Panc1 (cell line): ENCODE measurements at regions not wholly inside any gene's neighbourhood (a gene's known extent, or its start where the extent isn't known, plus 50 kb on each side); places are given as distances from the start of the nearest gene placed in this dataset.
"Not testable (repeated sequence)": the region's sequence is repeated elsewhere in the genome, so short reads cannot be mapped to it uniquely, and the experiment has no call there.

Experiments
- ATAC-seq: fragments of 200-7000 bp; cut with Tn5 transposase; 2 replicates; pipeline ENCODE4 v1.9.1; 2020; ENCODE audit warnings: mild to moderate bottlenecking, moderate library complexity
- BruUV-seq: library from RNA; stranded (reverse); fragments of 400-500 nt; replicated peaks from 2 replicates; lab custom pipeline; 2021; lab: Mats Ljungman, UMichigan
- CTCF ChIA-PET: fragments of 300-600 bp; sonication (Branson Sonifier 250); formaldehyde crosslinking; loops from one replicate; lab custom pipeline; 2022; ENCODE audit warnings: antibody characterized with exemption; lab: Charles Lee
- POLR2A ChIA-PET: fragments of 300-600 bp; sonication (Branson Sonifier 250); formaldehyde crosslinking; loops from one replicate; lab custom pipeline; 2022; ENCODE audit warnings: antibody characterized with exemption; lab: Charles Lee
- DNase-seq: peaks from one replicate; pipeline ENCODE4 v3.0.0-alpha.2; 2010; ENCODE audit warnings: low read depth, low spot score
- H3K27ac ChIP-seq: 2 replicates; pipeline ENCODE4 v1.5.1; 2011; ENCODE audit warnings: mild to moderate bottlenecking, low read length, inconsistent platforms
- H3K27me3 ChIP-seq: fragments of 200-500 bp; sonication (Bioruptor generic); 2 replicates; pipeline ENCODE4 v1.6.0; 2014; ENCODE audit warnings: low read length, inconsistent platforms; ENCODE audit not compliant: control insufficient read depth, insufficient read depth
- H3K36me3 ChIP-seq: fragments of 200-500 bp; sonication (Bioruptor generic); 2 replicates; pipeline ENCODE4 v1.5.1; 2014; ENCODE audit warnings: inconsistent platforms, mild to moderate bottlenecking, low read length, moderate library complexity; ENCODE audit not compliant: control insufficient read depth, insufficient read depth
- H3K4me1 ChIP-seq: 2 replicates; pipeline ENCODE4 v1.5.1; 2011; ENCODE audit warnings: inconsistent platforms, mild to moderate bottlenecking, low read length, moderate library complexity; ENCODE audit not compliant: control insufficient read depth, insufficient read depth
- H3K4me3 ChIP-seq, 2 experiments: 2 replicates each; pipeline ENCODE4 v1.5.1; 2011 to 2012; ENCODE audit warnings: low read depth in 2 of 2, low read length in 2 of 2, mild to moderate bottlenecking in 2 of 2, inconsistent platforms in 1 of 2, moderate library complexity in 1 of 2
- H3K9me3 ChIP-seq: fragments of 200-500 bp; sonication (Bioruptor generic); 2 replicates; pipeline ENCODE4 v1.5.1; 2014; ENCODE audit warnings: low read depth, mild to moderate bottlenecking, inconsistent platforms, low read length, moderate library complexity; ENCODE audit not compliant: control insufficient read depth, insufficient read depth
- POLR2AphosphoS5 ChIP-seq: IDR thresholded peaks from 2 replicates; pipeline ENCODE4 v1.6.1; 2012; ENCODE audit warnings: mild to moderate bottlenecking, low read depth, low read length, moderate library complexity
- SIN3A ChIP-seq: IDR thresholded peaks from 2 replicates; pipeline ENCODE4 v1.6.1; 2012; ENCODE audit warnings: low read depth, mild to moderate bottlenecking, low read length, moderate library complexity, borderline replicate concordance; ENCODE audit not compliant: insufficient read depth
- TCF7L2 ChIP-seq: IDR thresholded peaks from 2 replicates; pipeline ENCODE4 v1.6.1; 2011; ENCODE audit warnings: mild to moderate bottlenecking, low read depth, low read length, inconsistent platforms
- in situ Hi-C: cut with HindIII; loops from 2 replicates; pipeline ENCODE4 v1.10.0; 2016; ENCODE audit warnings: low sequenced_read_pairs, low pct_unique_long_range_greater_than_20kb
- intact Hi-C: fragments of 100-400 bp; cut with micrococcal nuclease; formaldehyde crosslinking; loops from one replicate; pipeline ENCODE4 v1.10.0; 2022; ENCODE audit not compliant: unreplicated experiment
- TF ChIP-seq, protein P1 (sequence below), 2 experiments: IDR thresholded peaks; 2 replicates each; pipeline ENCODE4 v1.6.1; 2011 to 2012; ENCODE audit warnings: low read depth in 2 of 2, control low read depth in 1 of 2, low read length in 1 of 2, mild to moderate bottlenecking in 1 of 2, moderate library complexity in 1 of 2; ENCODE audit not compliant: insufficient read depth in 1 of 2
- TF ChIP-seq, protein P2 (sequence below): fragments of 450-650 bp; IDR thresholded peaks from 2 replicates; pipeline ENCODE4 v1.5.1; 2017; ENCODE audit warnings: mild to moderate bottlenecking

DNA sequence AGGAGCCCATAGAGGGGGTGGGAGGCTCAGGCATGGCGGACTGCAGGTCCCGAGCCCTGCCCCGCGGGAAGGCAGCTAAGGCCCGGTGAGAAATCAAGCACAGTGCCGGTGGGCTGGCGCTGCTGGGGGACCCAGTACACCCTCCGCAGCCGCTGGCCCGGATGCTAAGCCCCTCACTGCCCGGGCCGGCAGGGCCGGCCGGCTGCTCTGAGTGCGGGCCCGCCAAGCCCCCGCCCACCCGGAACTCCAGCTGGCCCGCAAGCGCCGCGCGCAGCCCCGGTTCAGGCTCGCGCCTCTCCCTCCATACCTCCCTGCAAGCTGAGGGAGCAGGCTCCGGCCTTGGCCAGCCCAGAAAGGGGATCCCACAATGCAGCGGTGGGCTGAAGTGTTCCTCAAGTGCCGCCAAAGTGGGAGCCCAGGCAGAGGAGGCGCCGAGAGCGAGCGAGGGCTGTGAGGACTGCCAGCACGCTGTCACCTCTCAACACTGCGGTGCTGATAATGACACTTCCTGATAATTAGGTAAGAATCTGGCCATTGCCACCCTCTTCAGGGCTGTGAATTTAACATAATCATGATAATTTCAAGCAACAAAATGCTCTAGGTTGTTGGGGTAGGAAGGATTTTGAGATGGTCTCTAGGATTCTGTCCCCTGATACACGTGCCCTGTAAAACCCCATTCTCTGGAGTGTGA, 74.7 kb upstream of the TBL1XR1 start:
- intact Hi-C loops, POLR2A ChIA-PET, in situ Hi-C loops, H3K36me3 ChIP-seq, ATAC-seq, H3K27ac ChIP-seq, H3K27me3 ChIP-seq, H3K4me1 ChIP-seq, H3K4me3 ChIP-seq, BruUV-seq, H3K9me3 ChIP-seq, CTCF ChIA-PET, DNase-seq: not testable (repeated sequence)

DNA sequence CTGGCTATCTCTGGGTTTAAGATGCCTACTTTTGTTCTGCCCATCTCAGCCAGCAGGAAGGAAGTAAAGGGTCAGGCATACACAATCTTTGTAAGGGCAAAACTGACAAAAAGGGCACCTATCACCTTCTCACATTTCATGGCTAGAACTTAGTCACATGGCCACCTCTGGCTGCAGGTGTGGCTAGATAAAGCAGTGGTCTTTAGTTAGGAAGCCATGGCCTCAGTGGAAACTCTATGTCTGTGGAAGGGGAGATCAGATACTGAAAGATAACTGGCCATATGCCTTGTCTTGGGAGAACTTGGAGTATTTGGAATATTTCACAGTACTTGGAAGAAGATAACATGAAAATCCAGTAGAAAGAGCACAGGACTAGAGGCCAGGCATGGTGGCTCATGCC, 80.7 kb upstream of the TBL1XR1 start:
- no peaks in the 10 kb centered on the region for H3K27me3 ChIP-seq
- TF ChIP-seq TCF7L2: no peak
- CTCF ChIA-PET: no interaction called here
- H3K4me3 ChIP-seq: no peak overlapping the region
- H3K4me1 ChIP-seq: no peaks in the 10 kb centered on the region
- no peak for ATAC-seq
- BruUV-seq: no TSS peak
- H3K9me3 ChIP-seq: no peaks in the 10 kb centered on the region
- in situ Hi-C loops: no loop called here
- intact Hi-C loops: no loop called here
- H3K36me3 ChIP-seq: no peaks in the 10 kb centered on the region
- POLR2A ChIA-PET: no interaction called here
- no peak overlapping the region; the same call in 1 of the 2 replicates for H3K27ac ChIP-seq
- DNase-seq: no peak

DNA sequence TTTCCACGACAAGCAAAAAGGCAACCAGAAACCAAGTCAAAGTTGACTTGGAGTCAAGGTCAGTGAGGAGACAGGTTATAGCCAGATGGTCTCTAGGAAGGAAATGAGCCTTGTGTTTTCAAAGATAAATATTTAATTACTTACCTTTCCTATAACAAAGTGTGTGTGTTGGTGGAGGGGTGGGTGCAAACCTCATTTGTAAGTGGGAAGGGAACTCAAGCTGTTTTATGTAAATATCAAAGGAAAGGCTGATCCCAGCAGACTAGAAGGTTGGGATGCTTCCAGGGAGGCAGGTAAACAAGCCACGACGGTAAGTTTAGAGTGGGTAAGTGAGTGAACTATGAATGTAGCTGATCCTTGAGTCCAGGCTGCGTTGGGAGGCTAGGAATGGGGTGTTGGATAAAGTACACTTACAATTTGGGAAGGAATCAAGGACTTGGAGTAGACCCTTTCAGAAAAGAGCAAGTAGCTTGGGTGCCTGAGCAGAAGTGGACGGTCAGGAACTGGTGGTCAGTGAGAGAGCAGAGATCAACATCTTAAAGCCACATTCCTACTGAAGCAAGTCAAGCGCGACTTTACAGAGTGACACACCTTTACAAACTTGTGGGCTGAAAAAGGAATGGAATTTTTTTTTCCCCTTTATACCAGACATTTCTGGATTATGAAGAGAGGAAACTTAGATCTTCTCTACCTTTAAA, 82.0 kb upstream of the TBL1XR1 start:
- ChIA-PET CTCF (interaction anchor here (0.7 kb wide), 2 partner anchors 48 to 798 kb away, joined by 3 to 4 read pairs; no protein-coding TSS in a partner anchor), POLR2A (no interaction called here)
- no peaks in the 10 kb centered on the region for H3K27me3 ChIP-seq
- no peaks in the 10 kb centered on the region for H3K36me3 ChIP-seq
- in situ Hi-C loops (no loop called here), intact Hi-C loops (no loop called here)
- peak overlapping the region; percentile 40; the same call in 1 of the 2 replicates for H3K27ac ChIP-seq
- H3K4me1 ChIP-seq: peaks cover 2% of the 10 kb centered on the region; the same call in 1 of the 2 replicates
- DNase-seq: no peak
- no peak for TF ChIP-seq POLR2AphosphoS5
- no peak for TF ChIP-seq SIN3A
- TF ChIP-seq, protein P1, sequence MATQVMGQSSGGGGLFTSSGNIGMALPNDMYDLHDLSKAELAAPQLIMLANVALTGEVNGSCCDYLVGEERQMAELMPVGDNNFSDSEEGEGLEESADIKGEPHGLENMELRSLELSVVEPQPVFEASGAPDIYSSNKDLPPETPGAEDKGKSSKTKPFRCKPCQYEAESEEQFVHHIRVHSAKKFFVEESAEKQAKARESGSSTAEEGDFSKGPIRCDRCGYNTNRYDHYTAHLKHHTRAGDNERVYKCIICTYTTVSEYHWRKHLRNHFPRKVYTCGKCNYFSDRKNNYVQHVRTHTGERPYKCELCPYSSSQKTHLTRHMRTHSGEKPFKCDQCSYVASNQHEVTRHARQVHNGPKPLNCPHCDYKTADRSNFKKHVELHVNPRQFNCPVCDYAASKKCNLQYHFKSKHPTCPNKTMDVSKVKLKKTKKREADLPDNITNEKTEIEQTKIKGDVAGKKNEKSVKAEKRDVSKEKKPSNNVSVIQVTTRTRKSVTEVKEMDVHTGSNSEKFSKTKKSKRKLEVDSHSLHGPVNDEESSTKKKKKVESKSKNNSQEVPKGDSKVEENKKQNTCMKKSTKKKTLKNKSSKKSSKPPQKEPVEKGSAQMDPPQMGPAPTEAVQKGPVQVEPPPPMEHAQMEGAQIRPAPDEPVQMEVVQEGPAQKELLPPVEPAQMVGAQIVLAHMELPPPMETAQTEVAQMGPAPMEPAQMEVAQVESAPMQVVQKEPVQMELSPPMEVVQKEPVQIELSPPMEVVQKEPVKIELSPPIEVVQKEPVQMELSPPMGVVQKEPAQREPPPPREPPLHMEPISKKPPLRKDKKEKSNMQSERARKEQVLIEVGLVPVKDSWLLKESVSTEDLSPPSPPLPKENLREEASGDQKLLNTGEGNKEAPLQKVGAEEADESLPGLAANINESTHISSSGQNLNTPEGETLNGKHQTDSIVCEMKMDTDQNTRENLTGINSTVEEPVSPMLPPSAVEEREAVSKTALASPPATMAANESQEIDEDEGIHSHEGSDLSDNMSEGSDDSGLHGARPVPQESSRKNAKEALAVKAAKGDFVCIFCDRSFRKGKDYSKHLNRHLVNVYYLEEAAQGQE (IDR thresholded peaks at IDR 0.05; ENCODE audit: insufficient read depth in 1 of 2, low read depth in 2 of 2, low read length in 1 of 2): no peak
- no peak for TF ChIP-seq TCF7L2
- TF ChIP-seq, protein P2, sequence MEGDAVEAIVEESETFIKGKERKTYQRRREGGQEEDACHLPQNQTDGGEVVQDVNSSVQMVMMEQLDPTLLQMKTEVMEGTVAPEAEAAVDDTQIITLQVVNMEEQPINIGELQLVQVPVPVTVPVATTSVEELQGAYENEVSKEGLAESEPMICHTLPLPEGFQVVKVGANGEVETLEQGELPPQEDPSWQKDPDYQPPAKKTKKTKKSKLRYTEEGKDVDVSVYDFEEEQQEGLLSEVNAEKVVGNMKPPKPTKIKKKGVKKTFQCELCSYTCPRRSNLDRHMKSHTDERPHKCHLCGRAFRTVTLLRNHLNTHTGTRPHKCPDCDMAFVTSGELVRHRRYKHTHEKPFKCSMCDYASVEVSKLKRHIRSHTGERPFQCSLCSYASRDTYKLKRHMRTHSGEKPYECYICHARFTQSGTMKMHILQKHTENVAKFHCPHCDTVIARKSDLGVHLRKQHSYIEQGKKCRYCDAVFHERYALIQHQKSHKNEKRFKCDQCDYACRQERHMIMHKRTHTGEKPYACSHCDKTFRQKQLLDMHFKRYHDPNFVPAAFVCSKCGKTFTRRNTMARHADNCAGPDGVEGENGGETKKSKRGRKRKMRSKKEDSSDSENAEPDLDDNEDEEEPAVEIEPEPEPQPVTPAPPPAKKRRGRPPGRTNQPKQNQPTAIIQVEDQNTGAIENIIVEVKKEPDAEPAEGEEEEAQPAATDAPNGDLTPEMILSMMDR: no peak
- H3K4me3 ChIP-seq: no peak overlapping the region
- H3K9me3 ChIP-seq: no peaks in the 10 kb centered on the region
- no TSS peak for BruUV-seq
- no peak for ATAC-seq
